Amygdala (tissue), 56 donors: ENCODE measurements at regions not wholly inside any gene's neighbourhood (a gene's known extent, or its start where the extent isn't known, plus 50 kb on each side); places are given as distances from the start of the nearest gene placed in this dataset.
A peak's percentile ranks its signal among the peaks of the same experiment; 100 is the strongest.

Experiments used
- DNase-seq, 56 donors: peaks; one replicate each; lab custom pipeline; 2025; lab: John Stamatoyannopoulos, UW

GRCh38 chr3:188940573-188940932, 231.2 kb upstream of the TPRG1 start:
- no peak for DNase-seq

GRCh38 chr3:188941103-188941502, 230.7 kb upstream of the TPRG1 start:
- peak in 2 of 56 donors; percentile 20 to 51 for DNase-seq

DNA sequence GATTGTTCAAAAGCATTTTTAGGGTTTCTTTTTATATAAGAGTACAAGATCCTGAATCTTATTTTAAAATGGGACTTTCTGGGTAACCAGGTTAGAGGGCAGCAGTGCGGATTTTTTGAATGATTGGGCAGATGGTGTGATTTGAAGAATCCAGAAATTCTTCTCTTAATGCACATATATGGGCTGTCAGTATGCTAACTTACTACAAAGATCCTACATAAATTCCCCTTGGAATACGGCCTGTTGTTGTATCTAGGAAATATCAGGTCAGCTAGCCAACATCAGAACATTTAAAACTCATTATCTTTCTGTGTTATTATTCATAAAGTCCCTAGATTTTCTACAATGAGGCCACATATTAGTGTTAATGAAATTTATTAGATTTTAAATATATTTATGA, 229.6 kb upstream of the TPRG1 start:
- DNase-seq: no peak

GRCh38 chr3:188943591-188943990, 228.2 kb upstream of the TPRG1 start:
- DNase-seq: no peak

DNA sequence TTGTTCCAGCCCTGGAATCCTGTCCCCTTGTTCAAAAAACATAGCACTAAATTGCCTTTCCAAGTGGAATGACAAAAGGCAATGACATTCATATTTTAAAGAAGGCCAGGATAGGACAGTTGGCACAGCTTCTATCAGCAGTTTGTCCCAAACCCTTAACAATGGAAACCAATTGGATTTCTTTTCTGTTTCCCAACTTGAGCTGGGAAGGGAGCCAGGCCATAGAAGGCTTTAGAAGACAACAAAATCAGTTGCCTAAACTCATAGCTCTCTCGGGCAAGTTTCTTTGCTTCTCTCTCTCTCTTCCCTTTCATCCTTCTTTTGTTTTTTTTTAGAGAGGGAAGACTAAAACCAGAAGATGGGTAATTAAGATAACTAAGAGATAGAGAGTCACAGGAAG, 227.7 kb upstream of the TPRG1 start:
- DNase-seq: no peak

DNA sequence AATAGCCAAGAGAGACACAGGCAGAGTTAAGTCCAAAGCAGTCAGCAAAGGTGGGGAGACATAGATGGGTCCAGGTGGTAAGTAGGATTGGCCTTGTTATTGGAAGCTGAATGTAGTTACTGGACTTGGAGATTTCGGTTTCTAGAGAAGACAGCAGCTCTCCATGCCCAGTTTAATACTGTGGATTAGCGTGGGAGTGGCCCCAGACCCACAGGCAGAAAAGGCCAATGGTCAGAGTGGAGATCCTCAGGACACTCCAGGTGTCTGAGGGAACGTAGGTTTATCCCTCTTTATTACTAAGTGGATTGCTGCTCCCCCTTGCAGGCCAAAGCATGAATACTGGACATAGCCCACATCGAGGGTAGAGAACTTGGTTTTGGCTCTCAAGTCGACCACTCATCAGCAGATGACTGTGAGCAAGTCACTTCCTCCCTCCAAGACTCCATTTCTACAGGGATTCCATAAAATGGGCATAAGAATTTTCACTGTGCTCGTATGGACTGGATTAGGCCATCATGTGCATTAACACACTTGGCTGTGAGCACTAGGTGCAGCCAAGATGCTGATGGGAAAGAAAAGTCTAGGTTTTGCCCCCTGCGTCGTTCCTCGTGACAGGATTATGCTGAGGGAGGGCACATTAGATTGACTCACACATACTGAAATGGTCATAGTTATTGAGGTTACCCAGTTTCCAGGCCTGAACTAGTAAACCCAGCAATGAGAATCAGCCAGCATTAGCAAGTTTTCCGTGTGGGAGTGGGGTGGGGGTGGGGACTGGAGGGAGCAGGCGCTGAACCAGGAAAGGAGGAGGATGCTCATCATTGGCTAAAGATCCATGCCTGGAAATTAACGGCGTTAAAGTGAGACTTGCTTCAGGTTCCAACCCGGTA, 225.2 kb upstream of the TPRG1 start:
- DNase-seq: peak in 5 of 56 donors; percentile 18 to 74 (median 51)

DNA sequence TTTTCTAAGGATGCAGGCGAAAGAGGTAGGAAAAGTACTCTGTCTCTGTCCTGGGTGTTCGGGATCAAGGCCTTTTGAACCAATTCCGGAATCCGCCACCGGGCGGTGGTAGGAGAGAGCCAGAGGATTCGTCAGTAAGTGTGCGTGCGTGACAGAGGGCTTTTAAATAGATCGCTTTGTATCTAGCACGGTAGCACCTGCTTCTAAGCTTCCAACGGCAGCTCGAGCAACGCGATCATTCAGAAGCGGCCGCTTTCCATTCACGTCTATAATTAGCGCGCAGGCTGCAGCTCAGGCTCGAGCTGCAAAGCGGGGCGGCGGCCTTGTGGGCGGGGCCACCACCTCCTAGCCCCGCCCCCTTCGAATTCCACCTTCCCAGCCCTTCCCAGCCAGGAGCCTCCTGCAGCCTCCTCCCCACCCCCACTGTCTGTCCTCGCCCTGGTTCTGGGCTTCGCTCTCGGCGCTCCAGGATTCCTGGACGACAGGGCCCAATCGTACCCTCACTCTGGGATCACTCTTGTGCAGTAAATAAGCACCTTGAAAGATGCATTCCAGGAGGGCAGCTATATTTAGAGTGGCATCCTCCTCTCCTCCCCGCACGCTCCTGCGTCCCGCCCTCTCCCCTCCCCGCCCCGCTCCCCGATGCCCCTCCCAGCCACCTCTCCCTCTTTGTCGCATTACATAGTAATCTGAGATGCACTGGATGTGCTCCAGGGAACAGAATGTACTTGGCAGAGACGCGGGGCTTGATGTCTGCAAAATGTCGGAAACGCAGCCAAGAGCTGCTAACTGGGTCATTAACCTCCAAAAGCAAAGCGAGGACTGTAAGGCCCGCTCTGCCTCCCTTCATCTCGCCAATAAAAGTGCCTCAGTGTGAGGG, 224.1 kb upstream of the TPRG1 start:
- peak; percentile 47 to 96 (median 86) for DNase-seq

DNA sequence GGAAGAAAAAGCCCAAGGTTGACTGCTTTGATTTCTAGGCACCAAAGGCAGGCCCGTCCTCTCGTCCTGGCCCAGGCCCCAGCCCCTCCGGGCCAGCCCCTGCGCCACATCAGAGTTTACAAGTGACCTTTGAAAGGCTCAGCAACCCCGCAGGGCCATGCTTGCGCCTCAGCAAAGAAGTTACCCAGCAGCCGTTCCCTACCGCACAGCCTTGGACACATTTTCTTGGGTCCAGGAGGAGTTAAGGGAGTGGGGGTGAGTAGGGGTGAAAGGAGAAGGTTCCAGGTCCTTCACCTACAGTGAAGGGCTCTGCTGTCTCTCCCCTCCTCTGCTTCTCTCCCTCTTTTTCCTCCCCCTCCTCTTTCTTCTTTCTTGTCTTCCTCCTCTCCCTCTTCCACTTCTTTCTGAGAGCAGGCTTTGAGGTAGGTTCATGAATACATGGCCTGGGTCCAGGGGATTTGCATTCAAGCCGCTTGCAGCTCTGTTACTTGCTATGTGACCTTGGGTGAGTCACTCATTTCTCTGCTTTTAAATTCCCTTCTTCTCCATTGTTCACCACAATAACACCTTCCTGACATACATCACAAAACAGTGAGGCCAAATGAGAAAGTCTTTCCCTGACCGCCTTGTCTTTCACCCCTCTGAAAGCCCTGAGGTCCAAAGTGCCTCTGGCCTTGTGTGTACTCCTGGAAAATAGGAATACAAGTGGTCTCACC, 223.3 kb upstream of the TPRG1 start:
- DNase-seq: peak in 21 of 56 donors; percentile 20 to 88 (median 64)

- DNase-seq: peak in 8 of 56 donors; percentile 19 to 56 (median 39)
These were observed 222.8 kb upstream of the TPRG1 start for GRCh38 chr3:188948997-188949389.

DNA sequence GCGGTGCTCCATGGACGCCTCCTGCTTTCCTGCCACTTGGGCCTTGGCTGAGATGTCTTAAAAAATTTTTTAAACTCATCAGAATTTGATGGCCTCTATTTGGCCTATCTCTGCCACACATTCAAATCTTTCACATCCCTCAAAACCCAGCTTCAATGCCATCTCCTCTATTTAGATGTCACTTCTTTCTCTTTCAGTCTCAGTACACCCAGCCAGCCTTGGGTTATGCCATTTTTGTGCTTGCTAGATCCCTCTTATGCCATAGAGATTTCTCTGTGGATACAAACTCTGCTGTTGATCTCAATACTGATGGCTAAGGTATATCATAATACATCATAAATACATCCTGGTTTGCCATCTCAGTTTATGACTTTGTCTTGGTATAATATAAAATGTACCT, 222.3 kb upstream of the TPRG1 start:
- DNase-seq: no peak

- DNase-seq: no peak
These were observed 221.8 kb upstream of the TPRG1 start for GRCh38 chr3:188949996-188950395.

DNA sequence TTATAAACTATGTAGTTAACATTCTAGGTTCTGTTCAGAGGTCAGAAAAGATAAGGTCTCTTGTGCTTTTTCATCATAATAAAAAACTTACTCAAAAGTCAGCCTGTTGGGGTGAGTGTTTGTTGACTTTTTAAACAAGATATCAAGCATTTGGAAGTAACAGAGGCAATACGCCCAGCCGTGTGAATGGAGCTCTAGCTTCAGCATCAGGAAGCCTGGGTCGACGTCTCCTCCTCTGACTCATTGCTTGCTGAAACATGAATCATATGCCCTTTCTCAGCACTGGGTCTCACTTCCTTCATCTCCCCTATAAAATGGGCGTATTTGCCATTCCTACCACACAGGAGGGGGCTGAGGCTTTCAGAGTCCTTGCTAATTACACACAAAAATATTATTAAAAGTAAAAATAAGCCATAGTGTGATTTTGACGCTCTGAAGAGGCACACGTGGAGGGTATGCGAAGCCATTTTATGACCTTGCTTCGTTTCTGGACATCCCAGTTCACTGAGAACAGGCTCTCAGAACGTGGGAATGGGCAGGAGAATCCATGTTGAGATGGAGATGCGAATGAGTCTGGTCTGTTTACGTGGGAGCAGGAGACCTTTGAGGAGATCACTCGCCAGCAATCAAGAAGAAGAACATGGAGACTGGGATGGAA, 220.8 kb upstream of the TPRG1 start:
- DNase-seq: peak in 2 of 56 donors; percentile 6 to 24

- no peak for DNase-seq
These were observed 220.0 kb upstream of the TPRG1 start for GRCh38 chr3:188951734-188952133.

- peak in 55 of 56 donors; percentile 18 to 90 (median 72) for DNase-seq
These were observed 217.1 kb upstream of the TPRG1 start for GRCh38 chr3:188954590-188955208.

DNA sequence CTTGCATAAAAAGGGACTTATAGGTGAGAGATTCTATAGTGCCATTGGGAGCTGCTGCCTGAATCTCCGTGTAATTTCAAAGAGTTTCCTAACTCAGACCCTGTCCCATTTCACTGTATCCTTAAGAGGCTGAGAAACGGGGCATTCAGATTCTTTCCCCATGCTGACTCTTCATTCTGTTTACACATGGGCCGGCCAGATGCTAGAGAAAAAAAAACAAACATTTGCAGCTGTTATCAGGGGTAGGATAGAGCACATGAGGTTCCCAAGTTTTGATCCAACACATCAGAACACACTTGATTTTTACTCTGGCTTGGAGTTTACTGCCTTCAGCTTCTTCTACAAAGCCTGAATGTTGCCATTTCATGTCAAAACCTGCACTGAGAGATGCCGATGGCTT, 215.9 kb upstream of the TPRG1 start:
- DNase-seq: no peak

DNA sequence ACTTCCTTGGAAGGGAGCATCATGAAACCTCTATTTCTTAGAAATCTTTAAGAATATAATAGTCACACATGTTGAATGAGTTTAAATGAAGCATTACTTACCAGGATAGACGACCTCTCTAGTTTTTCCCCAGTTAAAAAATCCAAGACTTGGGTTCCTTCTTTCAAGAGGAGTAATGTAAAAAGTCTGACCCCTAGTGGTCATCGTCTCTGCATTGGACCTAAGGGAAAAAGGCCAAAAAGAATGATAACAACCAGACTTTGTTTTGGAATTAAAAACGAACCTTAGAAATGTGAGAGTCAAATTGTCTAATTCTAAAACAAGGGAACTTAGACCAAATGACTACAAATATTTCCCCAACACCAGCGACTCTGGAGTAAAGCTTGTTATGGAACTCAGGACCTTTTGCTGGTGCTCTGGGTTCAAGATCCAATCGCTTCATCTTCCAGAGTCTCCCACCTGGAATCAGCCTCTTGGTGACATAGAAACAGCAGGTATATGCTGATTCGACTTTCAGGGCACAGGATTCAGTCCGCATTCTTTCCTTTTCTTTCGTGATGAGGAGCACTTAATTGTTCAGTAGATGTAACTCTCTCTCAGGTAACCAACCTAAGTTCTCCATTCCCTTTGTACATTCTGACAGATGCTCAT, 214.8 kb upstream of the TPRG1 start:
- DNase-seq: peak in 4 of 56 donors; percentile 1 to 38 (median 21)

- DNase-seq: no peak
These were observed 212.8 kb upstream of the TPRG1 start for GRCh38 chr3:188959013-188959412.

- DNase-seq: no peak
These were observed 209.2 kb upstream of the TPRG1 start for GRCh38 chr3:188962253-188963247.
